GM12892 (cell line): ENCODE measurements at regions not wholly inside any gene's neighbourhood (a gene's known extent, or its start where the extent isn't known, plus 50 kb on each side); places are given as distances from the start of the nearest gene placed in this dataset.

Experiments used
- DNase-seq: peaks from one replicate; pipeline ENCODE4 v3.0.0; 2011; ENCODE audit not compliant: insufficient read length
- FAIRE-seq: peaks from 2 replicates; lab custom pipeline; 2011; peaks lifted over from hg19 to GRCh38; lab: Jason Lieb, UNC
- POLR2A ChIP-seq: IDR thresholded peaks from 2 replicates; pipeline ENCODE4 v1.6.1; 2011; ENCODE audit warnings: low read depth, low read length, control low read depth
- POLR2AphosphoS5 ChIP-seq: IDR thresholded peaks from 2 replicates; pipeline ENCODE4 v1.6.1; 2011; ENCODE audit warnings: low read depth, low read length, control low read depth
- TAF1 ChIP-seq: IDR thresholded peaks from 2 replicates; pipeline ENCODE4 v1.6.1; 2011; ENCODE audit warnings: low read depth, mild to moderate bottlenecking, control low read depth, low read length, borderline replicate concordance

DNA sequence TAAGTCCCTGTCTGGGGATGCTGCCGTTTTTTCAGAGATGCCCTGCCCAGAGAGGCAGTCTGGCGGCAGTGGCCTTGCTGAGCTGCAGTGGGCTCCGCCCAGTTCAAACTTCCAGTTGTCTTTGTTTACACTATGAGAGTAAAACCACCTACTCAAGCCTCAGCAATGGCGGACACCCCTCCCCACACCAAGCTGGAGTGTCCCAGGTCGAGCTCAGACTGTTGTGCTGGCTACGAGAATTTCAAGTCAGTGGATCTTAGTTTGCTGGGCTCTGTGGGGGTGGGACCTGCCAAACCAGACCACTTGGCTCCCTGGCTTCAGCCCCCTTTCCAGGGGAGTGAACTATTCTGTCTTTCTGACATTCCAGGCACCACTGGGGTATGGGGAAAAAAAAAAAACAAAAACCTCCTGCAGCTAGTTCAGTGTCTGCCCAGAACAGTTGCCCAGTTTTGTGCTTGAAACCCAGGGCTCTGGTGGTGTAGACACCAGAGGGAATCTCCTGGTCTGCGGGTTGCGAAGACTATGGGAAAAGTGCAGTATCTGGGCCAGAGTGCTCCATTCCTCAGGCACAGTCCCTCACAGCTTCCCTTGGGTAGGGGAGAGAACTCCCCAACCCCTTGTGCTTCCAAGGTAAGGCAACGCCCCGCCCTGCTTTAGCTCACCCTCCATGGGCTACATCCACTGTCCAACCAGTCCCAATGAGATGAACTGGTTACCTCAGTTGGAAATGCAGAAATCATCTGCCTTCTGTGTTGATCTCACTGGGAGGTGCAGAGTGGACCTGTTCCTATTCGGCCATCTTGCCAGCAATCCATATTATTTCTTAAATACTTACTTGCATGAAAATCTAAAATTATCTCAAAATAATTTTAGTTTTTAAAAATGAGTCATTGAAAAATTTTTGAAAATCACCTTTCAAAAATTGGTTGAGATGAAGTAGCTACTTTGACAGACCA, 338.0 kb downstream of the OSR1 start:
- DNase-seq, result no peak
- TF ChIP-seq POLR2A (no peak), TAF1 (no peak), POLR2AphosphoS5 (no peak)
- no peak for FAIRE-seq

DNA sequence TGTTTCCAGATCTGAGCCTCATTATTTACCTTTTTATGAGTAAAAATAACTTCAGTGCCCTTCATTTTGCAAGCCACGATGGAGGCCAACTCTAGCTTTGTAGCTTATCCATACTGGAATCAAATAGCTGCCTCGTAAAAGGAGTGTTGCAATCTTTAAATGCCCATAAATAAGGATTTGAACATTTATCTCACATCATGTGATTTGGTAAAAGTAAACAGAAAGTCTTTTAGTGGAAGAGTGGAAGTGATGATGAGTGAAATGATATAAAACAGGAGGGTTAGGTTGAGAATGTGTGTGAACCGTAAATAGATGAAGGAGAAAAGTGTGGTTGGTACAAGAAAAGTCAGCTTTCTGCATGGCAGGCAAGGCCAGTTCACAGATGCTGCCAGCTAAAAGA, 348.9 kb downstream of the OSR1 start:
- TF ChIP-seq POLR2AphosphoS5 (no peak), POLR2A (no peak), TAF1 (no peak)
- DNase-seq, result no peak
- FAIRE-seq, result no peak

DNA sequence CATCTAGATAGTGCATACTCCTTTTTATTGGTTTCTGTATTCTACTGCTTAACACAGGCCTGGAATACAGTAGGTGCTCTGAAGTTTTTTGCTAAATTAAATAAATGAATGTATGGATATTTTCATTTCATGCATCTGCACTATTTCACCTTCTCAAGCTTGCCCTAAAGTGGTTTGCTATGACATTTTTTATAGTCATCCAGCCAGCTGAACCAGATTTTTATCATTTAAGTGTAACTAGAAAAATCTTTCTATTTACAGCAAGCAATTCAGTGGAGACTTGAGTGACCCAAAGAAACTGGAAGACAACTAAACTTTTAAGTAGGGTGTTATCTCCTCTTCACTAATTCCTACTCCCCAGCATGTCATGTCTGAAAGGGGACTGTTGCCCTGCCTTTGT, 354.9 kb downstream of the OSR1 start:
- DNase-seq (no peak), FAIRE-seq (no peak)
- TF ChIP-seq TAF1, result no peak
- TF ChIP-seq POLR2AphosphoS5, result no peak
- TF ChIP-seq POLR2A, result no peak

DNA sequence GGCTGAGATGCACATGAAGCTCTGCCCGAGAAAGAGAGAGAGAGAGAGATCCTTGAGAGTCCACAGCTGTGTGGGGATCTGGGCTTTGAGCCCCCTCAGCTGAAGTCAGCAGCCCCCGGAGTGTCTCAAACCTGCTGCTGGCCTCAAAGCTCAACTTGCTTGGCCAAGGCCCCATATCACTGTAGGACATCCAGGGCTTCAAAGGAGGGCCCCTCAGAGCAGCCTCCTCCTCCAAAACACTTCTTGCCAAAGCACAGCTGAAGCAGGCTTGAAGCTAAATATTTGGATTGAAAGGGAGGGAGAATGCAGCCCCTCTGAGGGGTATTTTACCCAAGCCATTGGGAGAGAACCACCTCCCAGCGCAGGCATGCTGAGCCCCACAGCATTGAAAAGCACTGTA, 357.6 kb downstream of the OSR1 start:
- TF ChIP-seq POLR2A (no peak), POLR2AphosphoS5 (no peak), TAF1 (no peak)
- DNase-seq, result no peak
- no peak for FAIRE-seq

DNA sequence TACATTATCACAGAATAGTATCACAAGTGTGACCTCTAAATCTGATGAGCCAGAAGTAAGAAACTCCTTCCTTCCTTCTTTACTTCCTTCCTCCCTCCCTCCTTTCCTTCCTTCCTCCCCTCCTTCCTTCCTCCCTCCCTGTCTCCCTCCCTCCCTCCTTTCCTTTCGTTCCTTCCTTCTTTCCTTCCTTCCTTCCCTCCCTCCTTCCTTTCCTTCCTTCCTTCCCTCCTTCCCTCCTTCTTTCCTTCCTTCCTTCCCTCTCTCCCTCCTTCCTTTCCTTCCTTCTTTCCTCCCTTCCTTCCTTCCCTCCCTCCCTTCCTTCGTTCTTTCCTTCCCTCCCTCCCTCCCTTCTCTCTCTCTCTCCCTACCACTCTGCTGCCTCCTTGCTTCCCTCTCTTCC, 359.2 kb downstream of the OSR1 start:
- TF ChIP-seq POLR2A (no peak), TAF1 (no peak), POLR2AphosphoS5 (no peak)
- DNase-seq (no peak), FAIRE-seq (no peak)

DNA sequence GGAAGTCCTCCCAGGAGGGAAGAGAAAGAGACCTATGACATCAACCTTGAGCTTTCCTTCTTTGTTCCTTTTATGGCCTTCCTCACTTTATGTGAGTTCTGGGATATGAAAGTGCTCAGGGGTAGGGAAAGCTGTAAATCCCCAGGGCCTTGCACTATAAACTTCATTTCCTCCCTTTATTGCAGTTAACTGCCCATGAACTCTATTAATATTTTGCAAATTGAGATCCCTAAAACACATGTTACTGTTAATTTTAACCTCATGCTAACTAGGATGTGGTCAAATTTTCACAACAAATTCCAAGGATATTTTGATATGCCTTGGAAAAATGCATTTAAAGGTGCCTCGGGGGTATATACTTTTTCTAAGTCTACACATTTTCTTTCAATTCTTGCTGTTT, 359.9 kb downstream of the OSR1 start:
- DNase-seq (no peak), FAIRE-seq (no peak)
- TF ChIP-seq POLR2A, result no peak
- TF ChIP-seq TAF1, result no peak
- TF ChIP-seq POLR2AphosphoS5, result no peak

DNA sequence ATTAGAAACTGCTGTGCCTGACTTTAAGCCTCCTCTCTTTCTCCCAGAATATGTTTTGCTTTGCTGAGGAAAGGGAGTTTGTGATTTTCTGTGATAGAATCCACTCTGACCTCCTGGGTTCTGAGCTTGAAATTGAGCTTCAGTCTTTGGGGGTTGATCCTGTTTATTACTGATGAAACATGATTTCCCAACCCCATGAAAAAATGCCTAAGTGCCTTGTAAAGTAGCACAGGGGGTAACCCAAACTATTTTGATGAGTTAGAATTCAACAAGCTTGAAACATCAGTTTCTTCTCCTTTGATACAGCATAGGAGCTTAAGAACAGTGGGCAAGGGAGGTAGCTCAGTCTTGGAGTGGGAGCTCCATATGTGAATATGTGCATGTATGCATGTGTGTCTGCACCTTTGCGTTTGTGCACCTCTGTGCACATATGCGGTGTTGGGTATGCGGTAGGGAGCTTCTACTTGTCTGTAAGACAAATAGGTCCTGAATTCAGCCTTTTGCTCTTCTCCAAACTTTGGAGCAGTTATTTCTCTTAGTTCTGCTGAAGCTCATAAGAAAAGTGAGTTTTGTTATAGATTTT, 364.6 kb downstream of the OSR1 start:
- DNase-seq (no peak), FAIRE-seq (no peak)
- no peak for TF ChIP-seq POLR2AphosphoS5
- TF ChIP-seq POLR2A, result no peak
- TF ChIP-seq TAF1, result no peak

DNA sequence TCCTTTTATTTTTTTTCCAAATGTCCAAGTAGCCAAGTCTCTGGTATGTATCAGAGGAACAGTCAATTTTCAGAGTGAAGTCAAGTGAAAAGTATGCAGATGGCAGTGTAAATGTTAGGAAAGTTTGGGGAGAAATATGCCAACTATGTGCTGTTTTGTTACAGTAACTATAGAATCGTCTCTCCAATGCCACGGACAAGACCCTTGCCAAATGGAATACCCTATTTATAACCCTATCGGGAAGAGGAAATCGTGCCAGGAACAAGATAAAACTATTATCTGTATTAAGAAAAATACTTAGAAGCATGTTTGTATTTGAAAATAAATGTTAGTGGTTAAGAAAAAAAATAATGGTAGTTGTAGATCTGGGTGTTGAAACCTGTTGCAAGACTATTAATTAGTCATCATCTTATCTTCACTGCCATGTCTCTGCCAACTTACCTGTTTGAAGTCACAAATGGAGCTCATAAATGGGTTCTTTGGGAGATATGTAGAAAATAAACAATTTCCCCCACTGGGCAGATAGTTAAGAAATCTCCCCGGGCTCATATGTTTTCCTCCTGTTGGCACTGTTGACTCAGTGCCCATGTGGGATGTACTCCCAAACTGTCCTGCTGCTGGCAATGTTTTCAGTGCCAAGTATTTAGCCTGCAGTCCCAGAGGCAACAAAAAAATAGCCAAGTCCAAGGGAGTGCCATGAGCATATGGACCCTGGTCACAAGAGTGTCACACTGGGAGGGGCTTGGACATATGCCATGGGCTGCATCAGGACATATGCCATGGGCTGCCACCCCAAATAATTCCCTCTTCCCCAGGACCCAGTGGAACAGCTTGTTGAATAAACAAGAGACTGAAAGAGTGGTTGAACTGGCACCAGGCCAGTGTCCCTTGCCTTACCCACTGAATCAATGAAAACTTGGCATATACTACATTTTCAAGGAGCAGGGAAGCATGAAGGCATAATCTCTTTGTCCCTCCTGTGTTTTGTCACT, 366.9 kb downstream of the OSR1 start:
- DNase-seq (no peak), FAIRE-seq (no peak)
- TF ChIP-seq TAF1 (no peak), POLR2AphosphoS5 (no peak), POLR2A (no peak)

DNA sequence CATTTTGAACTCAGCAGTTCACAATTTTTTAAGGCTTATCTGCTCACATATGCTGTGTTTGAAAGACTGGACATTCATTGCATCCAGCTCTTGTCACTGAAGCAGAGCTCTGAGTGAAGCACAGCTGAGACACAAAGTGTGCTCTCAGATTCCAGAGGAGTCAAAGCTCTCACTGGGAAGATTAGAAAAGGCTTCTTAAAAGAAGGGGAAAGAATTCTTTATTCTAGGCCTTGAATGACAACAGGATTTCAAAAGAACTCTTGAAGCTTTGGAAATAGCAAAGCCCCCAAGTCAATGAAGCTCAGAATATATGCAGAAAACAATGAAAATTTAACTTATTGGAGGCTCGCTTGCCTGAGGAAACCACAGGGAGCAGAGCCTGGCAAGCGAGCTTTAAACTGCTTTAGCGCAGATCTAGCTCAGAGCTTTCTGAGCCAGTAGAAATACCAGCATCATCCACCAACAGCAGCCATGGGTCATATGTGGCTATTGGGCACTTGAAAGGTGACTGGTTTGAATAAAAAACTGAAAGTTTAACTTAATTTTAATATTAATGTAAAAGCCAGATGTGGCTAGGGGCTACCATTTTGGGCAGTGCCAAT, 369.7 kb downstream of the OSR1 start:
- FAIRE-seq, result no peak
- no peak for DNase-seq
- TF ChIP-seq TAF1 (no peak), POLR2A (no peak), POLR2AphosphoS5 (no peak)

DNA sequence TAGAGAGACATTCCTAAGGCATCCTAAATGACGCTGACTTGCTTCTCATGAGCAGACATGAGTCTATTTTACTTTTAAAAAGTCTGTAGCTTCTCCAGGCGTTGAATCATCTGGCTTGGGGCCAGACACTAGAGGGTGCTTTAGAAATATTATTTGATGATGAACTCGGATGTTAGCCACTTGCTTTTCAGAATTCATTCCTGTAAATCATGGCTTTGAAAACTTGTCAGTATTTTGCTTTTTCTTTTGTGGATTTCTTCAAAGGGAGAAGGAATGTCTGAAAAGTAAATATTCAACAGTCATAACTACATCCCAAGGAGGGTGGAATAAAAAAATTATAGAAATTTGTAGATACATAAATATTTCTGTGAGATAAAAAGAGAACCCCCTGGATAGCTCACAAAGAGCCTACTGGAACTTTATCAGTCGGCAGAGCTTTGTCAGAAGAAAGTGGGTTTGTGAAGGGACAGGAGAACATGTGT, 370.8 kb downstream of the OSR1 start:
- FAIRE-seq (no peak), DNase-seq (no peak)

DNA sequence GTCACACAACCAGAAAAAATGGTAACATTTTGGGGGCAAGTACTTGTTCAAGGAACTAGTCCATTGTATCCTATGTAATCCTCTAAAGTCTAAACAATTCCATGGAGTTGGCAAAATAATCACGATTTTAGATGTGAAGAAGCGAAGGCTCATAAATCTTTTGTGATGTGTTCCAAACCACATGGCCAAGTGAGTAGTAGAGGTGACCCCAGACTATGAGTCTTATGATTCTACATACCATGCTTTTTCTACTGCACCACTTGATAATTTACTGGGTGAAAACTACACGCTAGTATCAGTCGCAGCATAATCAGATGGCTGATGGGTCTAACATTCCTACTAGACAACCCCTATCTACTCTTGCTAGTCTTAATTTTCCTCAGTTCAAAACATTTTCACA, 371.4 kb downstream of the OSR1 start:
- no peak for TF ChIP-seq POLR2A
- TF ChIP-seq TAF1, result no peak
- TF ChIP-seq POLR2AphosphoS5, result no peak
- no peak for FAIRE-seq
- no peak for DNase-seq

More for the DNA sequence above, 370.8 kb downstream of the OSR1 start:
- no peak for TF ChIP-seq TAF1
- no peak for TF ChIP-seq POLR2A
- no peak for TF ChIP-seq POLR2AphosphoS5
